Activated CD4-positive, alpha-beta T cell treated with anti-CD3 and anti-CD28 coated beads, Interleukin-2, amount 10 ng/mL, durations not matched to agents 24 days and 14 days (primary cell): ENCODE measurements at regions not wholly inside any gene's neighbourhood (a gene's known extent, or its start where the extent isn't known, plus 50 kb on each side); places are given as distances from the start of the nearest gene placed in this dataset.

Experiments
- DNase-seq: peaks from one replicate; pipeline ENCODE4 v3.0.0; 2022
- H3K27ac Mint-ChIP-seq: one replicate; pipeline ENCODE4 v1.8.0; 2022; ENCODE audit warnings: mild to moderate bottlenecking, mixed read lengths
- H3K27me3 Mint-ChIP-seq: one replicate; pipeline ENCODE4 v1.8.0; 2022; ENCODE audit warnings: mixed read lengths
- H3K36me3 Mint-ChIP-seq: one replicate; pipeline ENCODE4 v1.8.0; 2022; ENCODE audit warnings: low read depth, mild to moderate bottlenecking, mixed read lengths
- H3K4me1 Mint-ChIP-seq: one replicate; pipeline ENCODE4 v1.8.0; 2021; ENCODE audit warnings: mixed read lengths
- H3K4me3 Mint-ChIP-seq: one replicate; pipeline ENCODE4 v1.8.0; 2022; ENCODE audit warnings: mild to moderate bottlenecking, moderate library complexity, mixed read lengths
- H3K9me3 Mint-ChIP-seq: one replicate; pipeline ENCODE4 v1.8.0; 2021; ENCODE audit warnings: mixed read lengths
- intact Hi-C: fragments of 100-400 bp; cut with micrococcal nuclease; formaldehyde crosslinking; loops from one replicate; pipeline ENCODE4 v1.15.1; 2023

GRCh38 chr1:80066060-80066459, 1059.5 kb upstream of the ADGRL4 start:
- H3K9me3 Mint-ChIP-seq = no peaks in the 10 kb centered on the region
- H3K27me3 Mint-ChIP-seq = no peaks in the 10 kb centered on the region
- H3K4me3 Mint-ChIP-seq = no peak overlapping the region
- H3K27ac Mint-ChIP-seq = no peak overlapping the region
- H3K4me1 Mint-ChIP-seq = no peaks in the 10 kb centered on the region
- intact Hi-C loops = no loop called here
- DNase-seq = no peak
- no peaks in the 10 kb centered on the region for H3K36me3 Mint-ChIP-seq

GRCh38 chr1:80064524-80064923, 1058.0 kb upstream of the ADGRL4 start:
- Mint-ChIP-seq H3K4me1 (no peaks in the 10 kb centered on the region), H3K27ac (no peak overlapping the region), H3K4me3 (no peak overlapping the region), H3K27me3 (no peaks in the 10 kb centered on the region), H3K9me3 (no peaks in the 10 kb centered on the region), H3K36me3 (no peaks in the 10 kb centered on the region)
- DNase-seq = no peak
- intact Hi-C loops = no loop called here

GRCh38 chr1:80059940-80060339, 1053.4 kb upstream of the ADGRL4 start:
- no peak overlapping the region for H3K4me3 Mint-ChIP-seq
- no peaks in the 10 kb centered on the region for H3K27me3 Mint-ChIP-seq
- no peaks in the 10 kb centered on the region for H3K9me3 Mint-ChIP-seq
- DNase-seq = no peak
- no peak overlapping the region for H3K27ac Mint-ChIP-seq
- H3K4me1 Mint-ChIP-seq = no peaks in the 10 kb centered on the region
- intact Hi-C loops = no loop called here
- no peaks in the 10 kb centered on the region for H3K36me3 Mint-ChIP-seq

- Mint-ChIP-seq H3K36me3 (no peaks in the 10 kb centered on the region), H3K27ac (no peak overlapping the region), H3K4me3 (no peak overlapping the region), H3K27me3 (no peaks in the 10 kb centered on the region), H3K4me1 (no peaks in the 10 kb centered on the region), H3K9me3 (peaks cover 5% of the 10 kb centered on the region)
- DNase-seq = no peak
- intact Hi-C loops = no loop called here
Measured at GRCh38 chr1:80056179-80056578, 1049.6 kb upstream of the ADGRL4 start.

- intact Hi-C loops = no loop called here
- Mint-ChIP-seq H3K36me3 (no peaks in the 10 kb centered on the region), H3K27ac (no peak overlapping the region)
Measured at GRCh38 chr1:80054129-80054528, 1047.6 kb upstream of the ADGRL4 start.

GRCh38 chr1:80053613-80054012, 1047.1 kb upstream of the ADGRL4 start:
- Mint-ChIP-seq H3K27me3 (no peaks in the 10 kb centered on the region), H3K4me1 (no peaks in the 10 kb centered on the region), H3K9me3 (peaks cover 8% of the 10 kb centered on the region), H3K36me3 (no peaks in the 10 kb centered on the region), H3K4me3 (no peak overlapping the region), H3K27ac (no peak overlapping the region)
- DNase-seq = no peak
- intact Hi-C loops = no loop called here

More at GRCh38 chr1:80054129-80054528, 1047.6 kb upstream of the ADGRL4 start:
- Mint-ChIP-seq H3K27me3 (no peaks in the 10 kb centered on the region), H3K4me3 (no peak overlapping the region), H3K4me1 (no peaks in the 10 kb centered on the region), H3K9me3 (peaks cover 8% of the 10 kb centered on the region)
- no peak for DNase-seq

- H3K27ac Mint-ChIP-seq = no peak overlapping the region
- intact Hi-C loops = no loop called here
- no peak overlapping the region for H3K4me3 Mint-ChIP-seq
- H3K4me1 Mint-ChIP-seq = no peaks in the 10 kb centered on the region
- peaks cover 8% of the 10 kb centered on the region for H3K9me3 Mint-ChIP-seq
- no peaks in the 10 kb centered on the region for H3K27me3 Mint-ChIP-seq
- no peak for DNase-seq
- no peaks in the 10 kb centered on the region for H3K36me3 Mint-ChIP-seq
Measured at GRCh38 chr1:80050523-80050922, 1044.0 kb upstream of the ADGRL4 start.

GRCh38 chr1:80050085-80050484, 1043.6 kb upstream of the ADGRL4 start:
- no peaks in the 10 kb centered on the region for H3K36me3 Mint-ChIP-seq
- intact Hi-C loops = no loop called here
- H3K27ac Mint-ChIP-seq = no peak overlapping the region
- no peak overlapping the region for H3K4me3 Mint-ChIP-seq
- no peak for DNase-seq
- no peaks in the 10 kb centered on the region for H3K27me3 Mint-ChIP-seq
- peaks cover 8% of the 10 kb centered on the region for H3K9me3 Mint-ChIP-seq
- no peaks in the 10 kb centered on the region for H3K4me1 Mint-ChIP-seq

GRCh38 chr1:80048716-80049115, 1042.2 kb upstream of the ADGRL4 start:
- Mint-ChIP-seq H3K27ac (no peak overlapping the region), H3K27me3 (no peaks in the 10 kb centered on the region), H3K36me3 (no peaks in the 10 kb centered on the region), H3K4me3 (no peak overlapping the region), H3K4me1 (no peaks in the 10 kb centered on the region), H3K9me3 (peaks cover 8% of the 10 kb centered on the region)
- intact Hi-C loops = no loop called here
- no peak for DNase-seq

- DNase-seq = no peak
- H3K9me3 Mint-ChIP-seq = peaks cover 8% of the 10 kb centered on the region
- H3K36me3 Mint-ChIP-seq = no peaks in the 10 kb centered on the region
- H3K4me1 Mint-ChIP-seq = no peaks in the 10 kb centered on the region
- no peak overlapping the region for H3K4me3 Mint-ChIP-seq
- intact Hi-C loops = no loop called here
- H3K27me3 Mint-ChIP-seq = no peaks in the 10 kb centered on the region
- no peak overlapping the region for H3K27ac Mint-ChIP-seq
Measured at GRCh38 chr1:80047791-80048190, 1041.3 kb upstream of the ADGRL4 start.

- Mint-ChIP-seq H3K27me3 (no peaks in the 10 kb centered on the region), H3K9me3 (peaks cover 7% of the 10 kb centered on the region), H3K4me3 (no peak overlapping the region)
Measured at GRCh38 chr1:80044662-80045061, 1038.1 kb upstream of the ADGRL4 start.

GRCh38 chr1:80036690-80037432, 1030.3 kb upstream of the ADGRL4 start:
- no peak for DNase-seq
- H3K4me1 Mint-ChIP-seq = no peaks in the 10 kb centered on the region
- peaks cover 18% of the 10 kb centered on the region for H3K9me3 Mint-ChIP-seq
- intact Hi-C loops = no loop called here
- H3K27ac Mint-ChIP-seq = no peak overlapping the region
- no peak overlapping the region for H3K4me3 Mint-ChIP-seq
- H3K27me3 Mint-ChIP-seq = no peaks in the 10 kb centered on the region
- H3K36me3 Mint-ChIP-seq = no peaks in the 10 kb centered on the region

More at GRCh38 chr1:80044662-80045061, 1038.1 kb upstream of the ADGRL4 start:
- H3K27ac Mint-ChIP-seq = no peak overlapping the region
- H3K36me3 Mint-ChIP-seq = no peaks in the 10 kb centered on the region
- H3K4me1 Mint-ChIP-seq = no peaks in the 10 kb centered on the region
- intact Hi-C loops = no loop called here
- DNase-seq = no peak

GRCh38 chr1:80023358-80023757, 1016.8 kb upstream of the ADGRL4 start:
- Mint-ChIP-seq H3K4me3 (no peak overlapping the region), H3K4me1 (no peaks in the 10 kb centered on the region), H3K36me3 (no peaks in the 10 kb centered on the region), H3K27ac (no peak overlapping the region), H3K9me3 (peaks cover 4% of the 10 kb centered on the region), H3K27me3 (no peaks in the 10 kb centered on the region)
- intact Hi-C loops = no loop called here
- no peak for DNase-seq

- Mint-ChIP-seq H3K4me3 (no peak overlapping the region), H3K4me1 (no peaks in the 10 kb centered on the region), H3K27me3 (no peaks in the 10 kb centered on the region), H3K9me3 (peaks cover 4% of the 10 kb centered on the region), H3K36me3 (no peaks in the 10 kb centered on the region), H3K27ac (no peak overlapping the region)
- no peak for DNase-seq
- intact Hi-C loops = no loop called here
Measured at GRCh38 chr1:80021891-80022290, 1015.4 kb upstream of the ADGRL4 start.

GRCh38 chr1:80018348-80018747, 1011.8 kb upstream of the ADGRL4 start:
- intact Hi-C loops = no loop called here
- no peak overlapping the region for H3K4me3 Mint-ChIP-seq
- no peaks in the 10 kb centered on the region for H3K27me3 Mint-ChIP-seq
- H3K27ac Mint-ChIP-seq = no peak overlapping the region
- H3K36me3 Mint-ChIP-seq = no peaks in the 10 kb centered on the region
- no peak for DNase-seq
- H3K4me1 Mint-ChIP-seq = no peaks in the 10 kb centered on the region
- H3K9me3 Mint-ChIP-seq = no peaks in the 10 kb centered on the region
